Ovary (tissue), 7 donors: ENCODE measurements at regions not wholly inside any gene's neighbourhood (a gene's known extent, or its start where the extent isn't known, plus 50 kb on each side); places are given as distances from the start of the nearest gene placed in this dataset.

ENCODE experiments used
- DNase-seq, 5 donors: peaks; one replicate each; pipeline ENCODE4 v3.0.0-alpha.2; 2019 to 2020
- H3K27ac ChIP-seq, 2 donors: fragments of 200-600 bp; one replicate each; pipeline versions ENCODE4 v1.5.1 to v1.8.0; 2019 to 2022
- H3K27me3 ChIP-seq: fragments of 200-600 bp; one replicate; pipeline ENCODE4 v1.8.0; 2022
- H3K36me3 ChIP-seq: fragments of 200-600 bp; sonication (generic); one replicate; pipeline ENCODE4 v1.5.1; 2019
- H3K4me1 ChIP-seq: one replicate; pipeline ENCODE4 v1.8.1; 2013; ENCODE audit warnings: mild to moderate bottlenecking, moderate library complexity; ENCODE audit not compliant: insufficient read depth
- H3K4me3 ChIP-seq: fragments of 200-600 bp; sonication (generic); one replicate; pipeline ENCODE4 v1.5.1; 2017
- H3K9me3 ChIP-seq, 2 donors: fragments of 200-600 bp in 1 of 2; sonication (generic) in 1 of 2; one replicate each; pipeline versions ENCODE4 v1.5.1 to v1.8.1; 2013 to 2019; ENCODE audit warnings: mild to moderate bottlenecking in 1 of 2, moderate library complexity in 1 of 2
- CTCF ChIP-seq, 3 donors: fragments of 450-650 bp in 2 of 3; fragments of 200-600 bp in 1 of 3; IDR thresholded peaks; one replicate each; pipeline versions ENCODE4 v1.5.1 to v1.8.0; 2016 to 2022; ENCODE audit warnings: antibody characterized with exemption in 3 of 3, mild to moderate bottlenecking in 1 of 3
- EP300 ChIP-seq: sonication (generic); formaldehyde crosslinking; IDR thresholded peaks from one replicate; pipeline ENCODE4 v1.6.1; 2017; ENCODE audit warnings: antibody characterized with exemption
- POLR2A ChIP-seq: fragments of 450-650 bp; IDR thresholded peaks from one replicate; pipeline ENCODE4 v1.6.1; 2017; ENCODE audit warnings: antibody characterized with exemption, mild to moderate bottlenecking, moderate library complexity
- WGBS, 3 donors: extraction: QIAGEN DNeasy Blood & Tissue Kit in 1 of 3; methylation state at CpG; one replicate each; pipeline versions ENCODE4 v1.1.5 to v1.1.7; 2013 to 2017; 5-methylcytosine and 5-hydroxymethylcytosine counted together
- intact Hi-C, 4 donors: fragments of 100-400 bp; cut with DNase I; formaldehyde crosslinking; loops; one replicate each; pipeline versions ENCODE4 v1.11.0 to v1.15.1; 2022 to 2023
- donor health status: DM: no; HTN: no; CAD: no; lungs with moderate emphysema.
- donor health status: DM: no; HTN: no; CAD: no.
- donor health status: Bipolar disorder and iron deficiency.
- donor health status: DM: no; HTN: no; CAD: no.
- donor health status: DM: yes; HTN: yes; CAD: no.

- intact Hi-C loops, result no loop called here
- H3K27ac ChIP-seq, result no peak overlapping the region
- TF ChIP-seq POLR2A (no peak), CTCF (IDR thresholded peaks at IDR 0.05) (no peak), EP300 (no peak)
- no peak for DNase-seq
- no peaks in the 10 kb centered on the region for H3K9me3 ChIP-seq
- H3K4me1 ChIP-seq, result no peaks in the 10 kb centered on the region
- 78 to 83% (median 82%) methylated on average over 4 of the region's 4 CpGs for whole genome bisulfite sequencing, 3 donors
- no peak overlapping the region for H3K4me3 ChIP-seq
- no peaks in the 10 kb centered on the region for H3K27me3 ChIP-seq
- no peaks in the 10 kb centered on the region for H3K36me3 ChIP-seq
These were observed 167.3 kb downstream of the TMEM18 start for GRCh38 chr2:509888-510287.

- no peak overlapping the region for H3K27ac ChIP-seq
- no peak for DNase-seq
- no peak overlapping the region for H3K4me3 ChIP-seq
- no peaks in the 10 kb centered on the region for H3K36me3 ChIP-seq
- no peaks in the 10 kb centered on the region for H3K4me1 ChIP-seq
- no peak for TF ChIP-seq POLR2A
- TF ChIP-seq EP300, result no peak
- no peak for TF ChIP-seq CTCF (IDR thresholded peaks at IDR 0.05)
- WGBS, 3 donors, result 71 to 90% (median 78%) methylated on average over 4 of the region's 4 CpGs
- H3K9me3 ChIP-seq, result no peaks in the 10 kb centered on the region
- H3K27me3 ChIP-seq, result no peaks in the 10 kb centered on the region
- intact Hi-C loops, result no loop called here
These were observed 169.1 kb downstream of the TMEM18 start for GRCh38 chr2:508121-508520.

- no peak for DNase-seq
- Histone ChIP-seq H3K4me3 (no peak overlapping the region), H3K27me3 (no peaks in the 10 kb centered on the region), H3K27ac (no peak overlapping the region), H3K36me3 (no peaks in the 10 kb centered on the region), H3K9me3 (no peaks in the 10 kb centered on the region), H3K4me1 (no peaks in the 10 kb centered on the region)
- TF ChIP-seq CTCF (IDR thresholded peaks at IDR 0.05) (no peak), EP300 (no peak), POLR2A (no peak)
- WGBS, 3 donors, result 89 to 92% (median 90%) methylated on average over 5 of the region's 5 CpGs
- intact Hi-C loops, result no loop called here
These were observed 170.3 kb downstream of the TMEM18 start for GRCh38 chr2:506866-507265.

- no peaks in the 10 kb centered on the region for H3K36me3 ChIP-seq
- no peak for DNase-seq
- WGBS, 3 donors, result 50 to 56% (median 50%) methylated on average over 6 of the region's 6 CpGs
- no peaks in the 10 kb centered on the region for H3K4me1 ChIP-seq
- H3K27me3 ChIP-seq, result no peaks in the 10 kb centered on the region
- TF ChIP-seq EP300 (no peak), POLR2A (no peak), CTCF (IDR thresholded peaks at IDR 0.05) (no peak)
- intact Hi-C loops, result no loop called here
- no peak overlapping the region for H3K27ac ChIP-seq
- H3K9me3 ChIP-seq, result no peaks in the 10 kb centered on the region
- no peak overlapping the region for H3K4me3 ChIP-seq
These were observed 170.8 kb downstream of the TMEM18 start for GRCh38 chr2:506451-506850.

GRCh38 chr2:505941-506340 is 171.3 kb downstream of the TMEM18 start:
- Histone ChIP-seq H3K9me3 (no peaks in the 10 kb centered on the region), H3K4me1 (no peaks in the 10 kb centered on the region), H3K4me3 (no peak overlapping the region), H3K36me3 (no peaks in the 10 kb centered on the region), H3K27me3 (no peaks in the 10 kb centered on the region), H3K27ac (no peak overlapping the region)
- TF ChIP-seq CTCF (IDR thresholded peaks at IDR 0.05) (no peak), POLR2A (no peak), EP300 (no peak)
- intact Hi-C loops, result no loop called here
- no peak for DNase-seq
- 33 to 57% (median 39%) methylated on average over 8 of the region's 8 CpGs for WGBS, 3 donors
